ENCODE measurements at regions not wholly inside any gene's neighbourhood (a gene's known extent, or its start where the extent isn't known, plus 50 kb on each side); places are given as distances from the start of the nearest gene placed in this dataset.

- TF ChIP-seq CTCF (IDR thresholded peaks at IDR 0.05; ENCODE audit: borderline replicate concordance, extremely low read depth, low read length, poor library complexity, severe bottlenecking) (no peak), EZH2 (IDR thresholded peaks at IDR 0.05; ENCODE audit: borderline replicate concordance, low read depth, low read length, severe bottlenecking) (no peak)
Observed at GRCh38 chr13:70388935-70389334, 280.7 kb upstream of the KLHL1 start.

Measured in DND-41 (cell line).